CMK (cell line): ENCODE measurements at regions not wholly inside any gene's neighbourhood (a gene's known extent, or its start where the extent isn't known, plus 50 kb on each side); places are given as distances from the start of the nearest gene placed in this dataset.

Experiments
- DNase-seq: peaks from one replicate; pipeline ENCODE4 v3.0.0-alpha.2; 2010; ENCODE audit warnings: low read depth

DNA sequence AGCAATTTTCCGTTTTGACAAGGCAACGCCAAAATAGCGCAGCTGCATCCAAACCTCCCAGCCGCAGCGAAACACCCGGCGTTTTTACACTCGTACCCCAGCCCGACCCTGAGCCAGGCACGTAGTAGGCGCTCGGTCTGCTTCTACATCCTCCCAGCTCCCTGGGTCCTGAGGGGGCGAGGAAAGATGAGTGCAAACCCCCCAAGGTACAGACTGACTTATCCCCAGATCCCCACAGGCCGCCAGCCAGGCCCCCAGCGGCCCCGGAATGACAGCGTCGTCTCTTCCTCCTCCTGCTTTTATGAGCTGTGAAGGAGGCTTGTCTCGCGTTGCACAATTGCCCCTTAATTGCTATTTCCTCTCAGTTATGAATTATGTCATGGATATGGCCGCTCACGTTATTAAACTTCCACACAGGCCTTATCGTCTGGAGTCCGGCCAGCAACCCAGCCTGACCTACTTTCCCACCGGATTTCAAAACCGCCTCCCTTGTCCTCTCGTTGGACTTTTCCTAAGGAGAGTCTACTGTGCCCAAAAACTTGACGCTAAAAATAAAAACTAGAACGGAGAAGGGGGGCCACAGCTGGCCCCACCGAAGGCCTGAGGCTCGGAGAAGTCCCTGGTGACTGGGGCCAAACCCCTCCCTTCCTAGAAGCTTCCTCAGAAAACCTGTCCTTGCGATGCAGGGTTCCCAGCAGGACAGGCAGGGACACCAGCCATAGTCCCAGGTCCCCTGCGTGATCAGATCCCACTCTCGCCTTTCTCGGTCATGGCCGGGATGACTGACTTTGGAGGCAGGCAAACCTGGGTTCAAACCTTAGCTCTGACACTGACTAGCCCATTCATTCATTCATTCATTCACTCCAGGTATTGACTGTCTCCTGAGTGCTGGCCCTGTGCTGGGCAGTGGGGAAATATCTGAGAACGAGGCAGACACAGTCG lies 130.9 kb upstream of the PTPN1 start:
- DNase-seq = no peak

DNA sequence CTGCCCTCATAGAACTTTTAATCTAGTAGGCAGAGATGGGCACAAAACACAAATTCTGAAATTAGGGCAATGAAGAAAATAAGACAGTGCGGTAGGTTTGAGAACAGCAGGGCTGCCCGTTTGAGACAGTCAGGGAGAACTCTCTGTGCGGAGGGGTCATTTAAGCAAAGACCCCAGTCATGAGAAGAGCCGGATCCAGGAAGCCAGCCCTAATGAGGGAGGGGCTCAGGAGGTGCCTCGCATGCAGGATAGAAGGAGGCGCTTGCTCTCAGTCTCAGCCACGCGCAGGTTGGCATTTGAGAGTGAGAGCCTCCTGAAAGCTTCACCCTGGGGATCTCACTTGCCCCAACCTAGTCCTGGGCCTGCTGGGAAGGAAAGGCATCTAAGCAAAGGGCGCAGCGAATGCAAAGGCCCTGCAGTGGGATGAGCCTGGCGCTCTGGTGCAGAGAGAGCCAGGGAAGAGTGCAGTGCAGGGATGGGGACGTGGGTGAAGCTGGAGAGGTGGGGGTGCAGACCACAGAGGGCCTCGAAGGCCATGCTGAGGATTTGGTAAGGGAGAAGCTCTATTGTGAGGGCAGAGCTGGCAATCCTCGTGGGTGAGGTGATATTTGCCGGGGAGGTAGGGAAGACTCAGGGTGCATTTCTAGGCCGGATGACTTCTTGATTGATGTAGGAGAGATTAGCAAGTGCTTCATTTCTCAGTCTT lies 130.0 kb upstream of the PTPN1 start:
- DNase-seq = no peak

DNA sequence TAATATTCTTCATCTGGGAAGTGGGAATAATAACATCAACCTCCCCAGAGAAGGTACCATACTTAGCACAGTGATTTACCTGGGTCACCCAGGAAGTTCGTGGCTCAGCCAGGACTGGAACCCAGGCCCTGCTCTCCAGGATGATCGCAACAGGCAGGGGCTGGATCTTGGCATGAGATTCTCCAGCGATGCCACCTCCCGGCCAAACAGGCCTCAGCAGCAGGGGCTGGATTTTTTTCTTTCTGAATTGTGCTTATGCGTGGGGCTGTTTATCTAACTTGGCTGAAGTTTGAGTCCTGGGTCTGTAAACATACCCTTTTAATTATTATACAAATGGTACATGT lies 129.5 kb upstream of the PTPN1 start:
- no peak for DNase-seq

DNA sequence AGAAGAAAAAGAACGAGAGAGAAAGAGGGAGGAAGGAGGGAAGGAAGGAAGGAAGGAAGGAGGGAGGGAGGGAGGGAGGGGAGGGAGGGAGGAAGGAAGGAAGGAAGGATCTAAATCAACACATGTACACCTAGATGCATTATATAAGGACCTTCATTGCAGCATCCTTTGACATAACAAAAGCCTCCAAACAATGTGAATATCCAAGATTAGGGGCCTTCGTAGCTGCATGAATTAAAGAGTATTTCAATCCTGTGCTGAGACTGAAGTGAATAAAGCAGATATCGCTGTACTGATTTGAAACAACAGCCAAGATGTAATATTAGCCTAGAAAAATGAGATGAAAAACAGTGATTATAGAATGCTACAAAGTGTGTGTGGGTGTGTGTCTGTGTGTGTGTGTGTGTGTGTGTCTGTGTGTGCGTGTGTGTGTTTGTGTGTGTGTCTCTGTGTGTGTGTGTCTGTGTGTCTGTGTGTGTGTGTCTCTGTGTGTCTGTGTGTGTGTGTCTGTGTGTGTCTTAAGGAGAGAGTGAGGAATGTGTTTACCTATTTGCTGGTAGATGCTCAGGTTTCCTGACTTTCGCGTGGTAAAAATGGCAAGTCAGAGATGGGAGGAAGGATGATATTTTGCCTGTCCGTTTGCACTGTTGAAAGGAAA lies 129.0 kb upstream of the PTPN1 start:
- no peak for DNase-seq

DNA sequence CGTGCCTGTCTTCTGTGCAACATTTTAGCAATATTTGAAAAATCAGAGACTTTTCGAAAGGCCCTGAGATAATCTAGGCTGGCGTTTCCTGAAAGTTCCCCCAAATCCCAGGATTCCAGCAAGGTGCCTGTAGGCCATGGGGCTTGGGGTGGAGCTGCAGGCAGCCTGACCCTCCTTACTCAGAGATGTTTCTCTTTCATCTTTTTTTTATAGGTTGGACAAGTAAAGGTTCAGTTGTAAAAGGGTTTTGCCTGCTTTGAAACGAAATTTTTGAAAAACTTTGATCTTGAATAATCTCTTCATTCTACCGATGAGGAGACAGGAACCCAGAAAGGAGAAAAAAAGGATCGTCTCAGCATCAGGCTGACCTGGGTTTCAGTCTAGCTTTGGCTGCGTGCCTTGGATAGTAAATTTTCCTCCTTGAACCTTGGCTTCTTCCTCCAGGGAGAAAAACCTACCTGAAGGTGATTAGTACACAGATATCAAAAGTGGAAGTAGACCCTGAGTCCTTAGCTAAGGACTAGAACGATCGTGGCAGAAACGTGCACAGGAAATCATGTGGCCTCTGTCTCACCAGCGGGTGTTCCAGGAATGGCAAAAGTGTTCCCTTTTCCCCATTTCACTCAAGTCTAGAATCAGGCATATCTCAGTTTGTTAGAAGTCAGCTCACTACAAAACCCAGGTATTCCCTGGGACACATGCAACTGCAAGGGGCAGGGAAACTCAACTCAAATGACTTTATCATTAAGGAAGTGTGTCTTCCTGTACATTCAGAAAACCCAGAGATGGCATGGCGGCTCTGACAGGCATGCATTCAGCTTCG lies 128.2 kb upstream of the PTPN1 start:
- DNase-seq = no peak

DNA sequence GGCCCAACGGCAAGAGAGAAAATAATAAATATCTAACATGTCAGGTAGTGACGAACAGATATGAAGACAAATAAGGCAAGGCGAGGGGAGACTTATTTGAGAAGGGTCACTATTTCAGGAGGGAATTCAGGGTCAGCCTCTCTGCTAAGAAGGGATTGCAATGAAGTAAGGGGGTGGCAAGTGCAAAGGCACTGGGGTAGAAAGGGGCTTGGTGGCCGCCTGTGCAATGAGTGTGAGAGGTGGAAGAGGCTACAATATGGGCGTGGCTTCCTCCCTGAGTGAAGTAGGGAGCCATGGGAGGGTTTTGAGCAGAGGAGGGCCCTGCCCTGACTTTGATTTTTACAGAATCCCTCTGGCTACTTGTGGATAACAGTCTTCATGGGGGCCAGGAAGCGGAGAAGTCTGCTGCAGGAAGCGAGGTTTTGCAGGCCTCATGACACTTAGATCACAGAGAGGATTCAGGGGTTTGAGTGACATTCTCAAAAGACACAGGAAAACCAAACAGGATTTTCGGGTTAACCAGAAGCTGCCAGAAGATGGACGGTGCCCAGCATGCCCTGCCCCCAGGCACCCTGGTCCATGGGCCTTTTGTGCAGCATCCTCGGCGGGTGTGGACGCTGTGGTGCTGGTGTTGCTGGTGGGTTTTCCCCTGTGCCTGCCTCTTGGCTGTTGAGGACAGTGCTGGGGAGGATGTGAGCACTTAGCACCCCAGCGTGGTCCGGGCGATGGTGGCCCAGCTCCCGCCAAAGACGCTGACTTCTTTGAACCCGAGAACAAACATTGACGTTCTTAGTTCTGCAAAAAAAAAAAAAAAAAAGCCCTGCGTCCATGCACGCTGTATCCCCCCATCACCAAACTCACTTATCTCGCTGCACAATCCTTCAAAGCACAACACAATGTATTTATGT lies 124.2 kb upstream of the PTPN1 start:
- peak; percentile 62 for DNase-seq

DNA sequence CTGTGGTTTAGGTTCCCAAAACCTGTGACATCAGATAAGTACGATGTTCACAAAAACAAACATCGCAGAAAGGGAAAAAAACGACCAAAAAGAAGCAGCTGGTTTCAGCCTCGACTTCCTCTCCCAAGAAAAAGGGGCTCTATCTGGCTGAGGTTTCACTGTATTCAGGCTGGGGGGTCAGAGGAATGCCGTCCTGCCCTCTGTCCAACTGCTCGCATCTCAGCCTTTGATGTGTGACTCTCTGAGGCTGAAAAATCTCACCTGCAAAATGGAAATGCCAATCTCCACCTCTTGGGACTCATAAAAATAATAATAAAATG lies 123.6 kb upstream of the PTPN1 start:
- no peak for DNase-seq

DNA sequence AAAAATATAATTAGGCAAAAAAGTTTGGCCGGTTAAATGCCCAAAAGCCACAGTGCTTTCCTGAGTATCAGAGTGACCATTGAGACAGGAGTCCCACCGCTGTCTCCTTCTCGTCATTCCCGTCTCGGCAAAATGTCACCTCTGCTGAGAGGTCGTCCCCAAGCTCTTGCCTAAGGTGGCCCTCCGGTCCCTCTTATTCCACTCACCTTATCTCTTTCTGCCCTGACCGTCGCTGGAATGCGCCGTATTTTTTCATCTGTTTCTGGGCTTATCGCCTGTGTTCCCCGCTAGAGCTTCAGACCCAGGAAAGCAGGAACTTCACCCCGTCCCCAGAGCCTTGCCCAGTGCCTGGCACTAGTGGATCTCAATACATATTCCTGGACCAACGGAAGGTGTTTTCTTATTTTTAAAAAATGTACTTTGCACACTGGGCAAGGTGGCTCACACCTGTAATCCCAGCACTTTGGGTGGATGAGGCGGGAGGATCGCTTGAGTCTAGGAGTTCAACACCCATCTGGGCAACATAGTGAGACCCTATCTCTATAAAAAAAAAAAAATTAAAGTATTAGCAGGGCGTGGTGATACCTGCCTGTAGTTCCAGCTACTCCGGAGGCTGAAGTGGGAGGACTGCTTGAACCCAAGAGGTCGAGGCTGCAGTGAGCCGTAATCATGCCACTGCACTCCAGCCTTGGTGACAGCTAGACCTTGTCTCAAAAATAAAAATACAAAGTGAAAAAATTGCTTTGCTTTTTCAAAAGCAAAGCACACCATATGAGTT lies 122.8 kb upstream of the PTPN1 start:
- no peak for DNase-seq

DNA sequence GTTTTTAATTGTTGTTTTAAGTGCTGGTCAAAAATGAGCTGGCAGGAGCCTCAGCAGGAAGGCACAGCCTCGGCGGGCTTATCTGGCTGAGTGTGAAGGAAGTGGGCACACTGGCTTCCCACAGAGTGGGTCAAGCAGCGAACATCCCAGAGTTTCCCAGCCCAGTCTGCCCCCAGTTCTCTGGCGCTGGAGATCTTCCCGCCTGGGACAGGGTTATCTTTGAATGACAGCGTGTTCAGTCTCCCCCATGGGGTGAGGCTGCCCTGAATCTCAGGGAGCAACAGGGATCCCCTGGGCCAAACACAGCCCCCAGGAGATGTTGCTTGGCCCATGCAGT lies 122.2 kb upstream of the PTPN1 start:
- peak; percentile 80 for DNase-seq

DNA sequence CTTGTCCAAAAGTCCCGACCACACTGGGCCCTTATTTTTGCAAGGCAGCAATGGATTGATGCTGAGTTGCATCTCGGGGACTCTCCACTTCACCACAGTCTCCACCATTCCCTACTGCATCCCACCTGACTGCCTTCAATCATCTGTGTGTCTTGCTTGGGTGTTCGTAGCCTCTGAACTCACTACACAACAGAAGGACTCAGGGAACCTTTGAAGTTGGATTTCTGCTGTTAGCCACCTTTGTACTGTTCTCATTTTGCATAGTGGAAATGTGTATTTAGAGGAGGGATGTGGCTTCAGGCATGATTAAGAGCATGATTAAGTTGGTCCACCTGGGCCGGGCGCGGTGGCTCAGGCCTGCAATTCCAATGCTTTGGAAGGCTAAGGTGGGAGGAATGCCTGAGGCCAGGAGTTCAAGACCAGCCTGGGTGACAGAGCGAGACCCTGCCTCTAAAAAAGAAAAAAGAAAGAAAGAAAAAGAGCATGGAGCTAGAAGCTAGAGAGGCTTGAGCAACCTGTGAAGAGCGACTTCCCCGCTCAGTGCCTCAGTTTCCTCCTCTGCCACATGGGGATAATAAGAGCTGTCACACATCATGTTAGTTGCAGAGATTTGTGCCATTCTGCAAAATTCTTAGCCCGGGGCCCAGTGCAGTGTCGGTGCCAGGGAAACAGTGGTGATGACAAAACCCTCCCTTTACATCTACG lies 121.3 kb upstream of the PTPN1 start:
- DNase-seq = no peak

DNA sequence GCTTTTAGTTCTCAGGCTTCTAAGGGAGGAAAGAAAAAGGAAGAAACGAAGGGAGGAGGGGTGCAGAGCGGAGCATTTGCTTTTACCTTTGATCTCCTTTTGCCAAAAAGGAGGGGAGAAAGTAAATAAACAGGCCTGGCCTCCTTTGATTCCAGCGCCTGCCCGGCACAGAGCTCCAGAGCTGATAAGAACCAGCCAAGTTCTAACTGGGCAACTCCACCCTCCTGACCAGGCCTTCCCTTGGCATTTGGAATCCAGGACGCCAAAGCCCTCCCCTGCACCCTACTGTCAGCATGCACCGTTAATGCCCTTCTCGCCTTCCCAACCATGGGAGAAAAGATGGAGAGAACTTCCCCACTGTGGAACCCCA lies 120.8 kb upstream of the PTPN1 start:
- no peak for DNase-seq

DNA sequence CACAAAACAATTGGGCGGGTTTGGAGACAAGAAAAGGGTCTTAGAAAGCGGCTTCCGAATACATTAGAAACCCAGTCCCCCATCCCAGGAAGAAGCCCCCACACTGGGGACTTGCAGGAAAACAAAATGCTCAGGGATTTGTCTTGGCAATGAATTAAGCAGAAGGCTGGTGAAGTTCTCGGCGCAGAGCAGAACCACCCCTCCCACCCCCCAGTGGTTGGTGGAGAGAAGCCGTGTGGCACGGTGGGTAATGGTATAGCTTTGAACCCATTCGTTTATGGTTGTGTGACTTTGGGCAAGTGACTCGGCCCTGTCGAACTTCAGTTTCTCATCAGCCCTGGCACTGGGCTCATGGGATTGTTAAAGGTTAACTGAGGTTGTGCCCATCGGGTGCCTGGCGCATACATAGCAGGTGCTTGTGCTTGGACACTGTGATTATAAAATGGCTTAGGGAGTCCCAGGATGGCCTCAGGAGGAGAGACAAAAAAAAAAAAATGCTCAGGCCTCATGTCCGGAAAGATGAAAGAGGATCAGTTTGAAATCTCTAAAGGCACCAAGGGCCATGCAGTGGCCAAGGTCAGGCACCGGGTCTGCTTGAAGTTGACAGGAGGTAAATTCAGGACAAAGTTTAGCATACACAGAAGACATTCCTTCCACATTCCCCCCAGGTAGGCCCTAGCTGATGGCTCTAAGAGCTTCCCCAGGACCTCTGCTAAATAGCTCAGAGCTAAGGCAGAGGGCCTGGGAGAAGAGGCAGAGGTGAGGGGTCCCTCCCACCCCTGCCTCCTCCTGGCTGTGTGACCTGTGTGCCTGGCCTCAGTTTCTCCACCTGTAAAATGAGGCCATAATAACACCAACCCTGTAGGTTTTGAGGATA lies 120.1 kb upstream of the PTPN1 start:
- DNase-seq = no peak

DNA sequence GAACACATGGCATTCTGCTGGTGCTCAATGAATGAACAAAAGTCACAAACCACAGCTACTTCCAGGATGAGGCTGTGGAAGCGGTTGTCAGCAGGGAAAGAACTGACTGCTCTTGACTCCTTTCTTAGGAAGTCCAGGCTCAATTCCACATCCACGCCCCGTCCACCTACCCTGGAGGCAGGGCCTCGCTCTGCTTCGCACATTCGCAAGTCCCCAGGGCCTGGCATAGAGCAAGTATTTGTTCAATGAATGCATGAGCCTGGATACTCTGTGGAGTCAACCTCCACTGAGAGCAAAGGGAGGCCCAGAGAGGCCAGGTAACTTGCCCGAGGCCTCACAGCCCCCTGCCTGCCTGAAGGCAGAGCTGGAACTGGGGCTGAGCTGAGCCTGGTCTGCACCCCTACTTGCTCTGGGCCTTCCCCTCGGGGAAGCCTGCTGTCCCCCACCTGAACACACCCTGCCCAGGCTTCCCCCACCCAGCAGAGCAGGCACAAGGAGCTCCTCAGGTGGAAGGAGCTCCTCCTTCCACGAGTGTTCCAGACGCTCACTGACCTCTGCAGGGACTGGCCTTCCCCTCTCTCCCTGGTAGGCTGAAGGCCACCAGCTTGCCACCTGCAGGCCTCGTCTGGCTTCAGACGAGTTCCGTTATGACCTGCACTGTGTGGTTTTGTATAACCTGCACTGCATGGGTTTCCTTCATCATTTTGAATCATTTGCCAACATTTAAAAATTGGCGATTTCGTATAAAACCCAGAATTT lies 119.3 kb upstream of the PTPN1 start:
- DNase-seq = no peak

DNA sequence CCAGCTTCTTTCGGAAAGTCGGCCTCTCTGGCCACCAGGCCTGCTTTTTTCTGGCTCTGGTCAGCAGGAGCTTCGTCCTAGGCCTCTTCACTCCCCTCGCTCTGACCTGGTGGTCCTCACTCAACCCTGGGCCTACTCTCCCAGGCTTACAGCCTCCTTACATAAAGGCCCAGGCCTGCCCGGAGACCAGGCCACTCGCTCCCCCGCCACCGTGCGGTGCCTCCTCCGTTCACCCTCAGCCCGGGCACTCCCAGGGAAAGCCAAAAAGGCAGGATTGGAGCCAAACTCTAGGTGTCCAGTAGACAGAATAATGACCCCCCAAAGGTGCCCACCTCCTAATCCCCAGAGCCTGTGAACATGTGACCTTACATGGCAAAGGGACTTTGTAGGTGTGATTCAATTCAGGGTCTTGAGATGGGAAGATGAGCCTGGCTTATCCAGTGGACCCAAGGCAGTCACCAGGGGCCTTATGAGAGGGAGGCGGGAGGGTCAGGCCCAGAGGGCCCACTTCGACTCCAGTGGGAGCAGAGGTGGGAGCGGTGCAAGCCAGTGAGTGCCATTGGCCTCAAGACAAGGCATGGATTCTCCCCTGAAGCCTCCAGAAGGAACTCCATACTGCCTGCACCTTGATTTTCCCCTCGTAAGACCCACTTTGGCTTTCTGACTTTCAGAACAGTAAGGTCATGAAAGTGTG lies 118.6 kb upstream of the PTPN1 start:
- no peak for DNase-seq

DNA sequence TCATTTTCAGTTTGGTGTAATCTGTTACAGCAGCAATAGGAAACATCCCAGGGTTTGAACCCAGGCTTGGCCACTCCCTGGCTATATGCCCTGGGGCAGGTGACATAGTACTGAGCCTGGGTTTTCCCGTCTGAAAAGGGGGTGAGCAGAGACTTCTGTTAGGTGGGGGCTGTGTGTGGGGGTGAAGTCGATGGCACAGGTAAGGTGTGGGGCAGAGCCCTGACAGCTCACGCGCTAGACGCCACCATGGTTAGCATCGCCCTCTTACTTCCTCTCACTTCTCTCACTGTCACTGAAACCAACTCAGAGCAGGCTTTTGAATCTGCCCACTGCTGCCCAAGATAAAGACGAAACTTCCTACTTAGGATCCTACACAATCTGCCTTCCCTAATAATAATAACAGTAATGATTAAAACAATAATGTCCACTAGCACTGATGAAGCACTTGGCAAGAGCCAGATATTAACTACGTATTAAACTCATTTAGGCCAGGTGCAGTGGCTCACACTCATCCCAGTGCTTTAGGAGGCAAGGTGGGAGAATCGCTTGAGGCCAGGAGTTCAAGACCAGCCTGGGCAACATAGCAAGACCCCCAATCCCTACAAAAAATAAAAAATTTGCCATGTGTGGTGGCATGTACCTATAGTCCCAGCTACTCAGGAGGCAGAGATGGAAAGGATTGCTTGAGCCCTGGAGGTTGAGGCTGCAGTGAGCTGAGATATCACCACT lies 117.9 kb upstream of the PTPN1 start:
- DNase-seq = no peak

DNA sequence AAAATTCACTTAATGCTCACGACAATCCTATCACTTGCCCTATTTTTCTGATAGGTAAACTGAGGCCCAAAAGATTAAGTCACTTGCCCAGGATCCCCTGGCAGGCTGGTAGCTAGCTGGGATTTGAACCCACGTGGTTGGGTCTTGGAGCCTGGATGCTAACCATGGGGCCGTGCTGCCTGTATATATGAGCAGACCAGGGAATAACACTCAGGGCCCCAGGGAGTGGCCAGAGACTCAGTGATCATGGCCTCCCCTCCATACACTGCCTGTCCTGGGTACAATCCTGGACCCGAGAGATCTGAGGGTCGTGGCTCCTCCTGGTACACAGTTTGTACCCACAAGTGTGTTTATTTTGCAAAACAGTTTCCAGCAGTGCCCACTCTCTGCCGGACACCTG lies 116.9 kb upstream of the PTPN1 start:
- no peak for DNase-seq

DNA sequence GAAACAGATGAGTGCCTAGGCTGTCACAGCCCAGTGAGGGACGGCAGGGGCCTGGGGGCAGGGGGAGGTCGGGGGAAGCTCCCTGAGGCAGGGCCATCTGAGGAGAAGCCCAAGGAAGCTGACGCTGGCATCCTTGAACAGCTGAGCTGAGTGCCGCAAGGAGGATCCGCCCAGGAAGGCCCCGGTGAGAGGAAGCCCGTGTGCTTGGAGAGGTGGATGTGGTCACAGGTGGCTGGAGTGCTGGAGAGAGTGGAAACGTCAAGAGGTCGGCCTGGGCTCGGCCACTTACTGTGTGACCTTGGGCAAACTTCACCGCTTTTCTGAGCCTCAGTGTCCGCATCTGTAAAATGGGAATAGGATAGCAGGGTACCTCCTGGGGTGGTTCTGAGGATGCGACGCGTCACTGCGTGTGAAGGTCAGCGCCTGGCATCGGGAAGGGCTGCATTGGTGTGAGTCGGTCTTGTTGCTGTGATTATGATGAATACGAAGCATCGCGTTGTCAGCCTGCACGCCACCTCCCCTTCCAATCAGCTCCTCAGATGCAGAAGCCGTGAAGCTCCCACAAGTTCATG lies 116.1 kb upstream of the PTPN1 start:
- no peak for DNase-seq
